ENCODE measurements at regions not wholly inside any gene's neighbourhood (a gene's known extent, or its start where the extent isn't known, plus 50 kb on each side); places are given as distances from the start of the nearest gene placed in this dataset.

DNA sequence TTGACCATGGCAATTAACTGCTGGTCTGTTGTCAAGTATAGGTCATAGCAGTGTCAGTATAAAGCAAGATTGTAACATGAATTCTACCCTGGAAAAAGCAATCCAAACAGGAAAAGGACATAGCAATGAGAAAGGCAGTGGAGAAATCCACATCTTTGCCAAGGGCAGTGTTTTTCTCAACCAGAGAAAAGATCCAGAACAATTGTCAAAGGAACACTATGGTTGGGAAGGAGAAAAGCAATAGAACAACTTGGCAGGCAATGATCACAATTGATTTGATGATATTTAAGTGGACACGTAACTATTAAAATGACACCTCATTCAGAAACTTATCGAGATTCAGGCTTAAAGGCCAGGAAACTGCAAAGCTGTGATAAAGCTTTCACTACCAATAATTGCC lies 271.1 kb downstream of the DIPK2A start:
- POLR2A ChIA-PET = no interaction called here
- CTCF ChIA-PET = interaction anchor here (1.0 kb wide), 1 partner anchor 35 kb away, joined by 3 read pairs; no protein-coding TSS in a partner anchor
- TF ChIP-seq, protein P1, sequence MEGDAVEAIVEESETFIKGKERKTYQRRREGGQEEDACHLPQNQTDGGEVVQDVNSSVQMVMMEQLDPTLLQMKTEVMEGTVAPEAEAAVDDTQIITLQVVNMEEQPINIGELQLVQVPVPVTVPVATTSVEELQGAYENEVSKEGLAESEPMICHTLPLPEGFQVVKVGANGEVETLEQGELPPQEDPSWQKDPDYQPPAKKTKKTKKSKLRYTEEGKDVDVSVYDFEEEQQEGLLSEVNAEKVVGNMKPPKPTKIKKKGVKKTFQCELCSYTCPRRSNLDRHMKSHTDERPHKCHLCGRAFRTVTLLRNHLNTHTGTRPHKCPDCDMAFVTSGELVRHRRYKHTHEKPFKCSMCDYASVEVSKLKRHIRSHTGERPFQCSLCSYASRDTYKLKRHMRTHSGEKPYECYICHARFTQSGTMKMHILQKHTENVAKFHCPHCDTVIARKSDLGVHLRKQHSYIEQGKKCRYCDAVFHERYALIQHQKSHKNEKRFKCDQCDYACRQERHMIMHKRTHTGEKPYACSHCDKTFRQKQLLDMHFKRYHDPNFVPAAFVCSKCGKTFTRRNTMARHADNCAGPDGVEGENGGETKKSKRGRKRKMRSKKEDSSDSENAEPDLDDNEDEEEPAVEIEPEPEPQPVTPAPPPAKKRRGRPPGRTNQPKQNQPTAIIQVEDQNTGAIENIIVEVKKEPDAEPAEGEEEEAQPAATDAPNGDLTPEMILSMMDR (IDR thresholded peaks at IDR 0.05; ENCODE audit: control extremely low read depth, extremely low read depth, low read depth, missing control alignments) = no peak
- no peak for DNase-seq (ENCODE audit: extremely low spot score)

DNA sequence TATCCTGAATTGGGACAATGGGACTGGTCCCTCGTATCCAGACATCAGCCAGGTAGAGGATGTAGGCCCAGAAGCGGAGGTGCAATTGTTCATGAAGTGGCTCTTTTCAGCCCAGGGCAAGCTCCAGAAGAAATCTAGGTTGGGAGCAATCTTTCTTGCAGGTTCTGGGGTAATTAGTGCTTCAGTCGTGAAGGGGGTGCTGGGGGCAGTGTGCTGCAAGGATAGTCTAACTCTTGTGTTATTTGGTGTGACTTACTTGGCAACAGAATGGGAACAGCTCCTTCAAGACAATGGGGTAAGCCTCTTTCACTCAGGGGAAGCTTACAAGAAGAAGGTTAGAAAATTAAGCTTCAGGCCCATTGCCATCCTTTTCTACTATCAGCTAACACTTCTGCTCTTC lies 273.0 kb downstream of the DIPK2A start:
- ChIA-PET CTCF (interaction anchor here (1.1 to 2.6 kb wide), 13 partner anchors 8 to 269 kb away, joined by 3 to 11 read pairs (median 4); no protein-coding TSS in a partner anchor), POLR2A (no interaction called here)
- TF ChIP-seq, protein P1 (IDR thresholded peaks at IDR 0.05; ENCODE audit: control extremely low read depth, extremely low read depth, low read depth, missing control alignments) = no peak
- DNase-seq (ENCODE audit: extremely low spot score) = no peak

DNA sequence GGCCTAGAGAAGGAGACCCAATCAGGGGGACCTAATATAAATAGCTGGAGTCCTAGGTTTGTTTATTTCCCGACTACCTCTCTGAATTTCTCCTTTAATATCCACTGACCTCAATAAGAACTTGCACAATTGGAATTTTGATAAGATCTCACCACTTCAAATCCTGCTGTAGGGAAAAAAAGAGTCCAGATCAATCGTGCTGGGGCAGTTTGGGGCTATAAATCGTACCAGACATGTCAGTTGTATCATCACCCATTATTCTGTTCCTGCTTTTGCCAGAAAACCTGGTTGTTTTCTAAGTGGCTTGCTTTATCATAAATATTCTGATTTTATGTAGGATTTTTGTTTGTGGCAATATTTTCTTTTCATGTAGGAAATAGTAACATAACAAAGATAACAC lies 281.3 kb downstream of the DIPK2A start:
- DNase-seq (ENCODE audit: extremely low spot score) = no peak
- ChIA-PET CTCF (interaction anchor here (0.8 to 1.3 kb wide), 2 partner anchors 9 to 15 kb away, joined by 3 to 5 read pairs; no protein-coding TSS in a partner anchor), POLR2A (no interaction called here)
- TF ChIP-seq, protein P1 (IDR thresholded peaks at IDR 0.05; ENCODE audit: control extremely low read depth, extremely low read depth, low read depth, missing control alignments) = no peak

DNA sequence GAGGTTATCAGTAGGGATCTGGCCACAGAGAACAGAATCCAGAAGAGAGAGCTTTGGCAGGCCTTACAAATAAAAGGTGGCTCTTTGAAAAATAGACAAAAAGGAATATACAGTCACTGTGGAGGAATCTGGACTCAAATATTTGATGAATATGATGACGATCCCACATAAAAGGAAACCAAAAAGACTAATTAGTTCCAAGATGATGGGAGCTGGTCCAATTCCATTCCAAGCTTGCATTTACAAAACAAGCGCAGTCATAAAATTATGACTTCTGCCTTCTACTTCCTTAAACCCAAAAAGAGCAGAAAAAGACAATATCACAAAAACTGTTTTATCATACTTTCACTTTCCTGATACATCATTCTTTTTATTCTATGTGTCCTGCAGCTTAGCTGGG lies 285.8 kb downstream of the DIPK2A start:
- DNase-seq (ENCODE audit: extremely low spot score) = no peak
- CTCF ChIA-PET = interaction anchor here (0.6 to 2.8 kb wide), 3 partner anchors 10 to 20 kb away, joined by 3 to 11 read pairs (median 3); no protein-coding TSS in a partner anchor
- TF ChIP-seq, protein P1 (IDR thresholded peaks at IDR 0.05; ENCODE audit: control extremely low read depth, extremely low read depth, low read depth, missing control alignments) = no peak
- POLR2A ChIA-PET = no interaction called here

DNA sequence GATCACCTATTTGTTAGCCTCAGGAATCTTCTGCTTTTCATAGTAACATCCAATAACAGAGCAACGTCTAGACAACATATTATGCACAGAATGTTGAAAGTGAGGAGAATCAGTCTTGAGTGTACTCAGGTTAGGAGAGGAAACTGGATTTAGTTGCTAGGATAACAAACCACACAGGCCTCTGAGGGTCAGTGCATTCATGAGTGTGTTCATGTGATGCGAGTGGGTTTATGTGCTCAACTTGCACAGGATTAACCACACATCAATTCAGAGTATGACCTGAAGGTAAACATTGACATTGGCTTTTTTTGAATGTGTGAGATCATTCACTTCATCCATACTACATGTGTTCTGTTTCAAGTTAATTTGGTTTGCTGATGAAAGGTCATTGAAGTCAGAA lies 287.6 kb downstream of the DIPK2A start:
- CTCF ChIA-PET = no interaction called here
- POLR2A ChIA-PET = no interaction called here
- no peak for DNase-seq (ENCODE audit: extremely low spot score)
- TF ChIP-seq, protein P1 (IDR thresholded peaks at IDR 0.05; ENCODE audit: control extremely low read depth, extremely low read depth, low read depth, missing control alignments) = no peak

DNA sequence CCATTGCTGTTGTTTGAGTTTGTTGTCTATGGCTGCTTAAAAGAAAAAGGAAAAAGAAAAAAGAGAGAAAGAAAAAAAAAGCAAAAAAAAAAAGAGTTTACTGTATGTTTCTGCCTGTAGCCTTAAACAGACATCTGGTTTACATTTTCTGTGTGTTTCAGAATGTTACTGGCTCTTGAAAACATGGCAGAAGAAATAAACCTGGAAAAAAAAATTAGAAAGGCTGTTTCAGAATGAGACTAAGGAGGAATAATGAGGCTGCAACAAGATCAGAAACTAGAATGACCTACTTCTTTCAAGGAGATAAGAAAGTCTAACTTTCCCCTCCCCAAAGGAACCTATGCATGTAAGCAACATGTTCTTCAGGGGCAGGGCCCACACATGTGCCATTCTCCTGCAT lies 292.1 kb downstream of the DIPK2A start:
- no peak for DNase-seq (ENCODE audit: extremely low spot score)
- ChIA-PET CTCF (interaction anchor here (1.3 kb wide), 1 partner anchor 8 kb away, joined by 3 read pairs; no protein-coding TSS in a partner anchor), POLR2A (no interaction called here)
- TF ChIP-seq, protein P1 (IDR thresholded peaks at IDR 0.05; ENCODE audit: control extremely low read depth, extremely low read depth, low read depth, missing control alignments) = no peak

DNA sequence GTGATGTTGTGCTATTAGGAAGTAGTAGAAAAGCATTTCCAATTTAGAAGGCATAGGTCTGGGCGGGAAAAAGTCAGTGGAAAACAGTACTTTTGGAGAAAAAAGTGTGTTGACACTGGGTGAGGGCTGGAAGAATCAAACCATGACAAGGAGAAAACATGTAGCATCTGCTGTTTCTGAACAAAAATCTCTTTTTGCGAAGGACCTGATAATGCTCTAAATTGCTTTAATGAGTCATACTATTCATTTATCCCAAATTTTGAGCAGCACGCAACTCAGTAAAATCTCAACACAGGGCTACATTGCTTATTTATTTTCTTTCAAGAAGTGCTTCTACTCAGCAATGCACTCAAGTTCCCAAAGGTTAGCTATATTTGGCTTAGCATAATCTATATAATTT lies 292.7 kb downstream of the DIPK2A start:
- TF ChIP-seq, protein P1 (IDR thresholded peaks at IDR 0.05; ENCODE audit: control extremely low read depth, extremely low read depth, low read depth, missing control alignments) = no peak
- ChIA-PET CTCF (no interaction called here), POLR2A (no interaction called here)
- no peak for DNase-seq (ENCODE audit: extremely low spot score)

Measured in GM10248 (cell line).